OCI-LY7 (cell line): ENCODE measurements at regions not wholly inside any gene's neighbourhood (a gene's known extent, or its start where the extent isn't known, plus 50 kb on each side); places are given as distances from the start of the nearest gene placed in this dataset.

Experiments
- BruUV-seq: library from RNA; stranded (reverse); fragments of 400-500 nt; replicated peaks from 2 replicates; lab custom pipeline; 2021; lab: Mats Ljungman, UMichigan
- CTCF ChIA-PET: fragments of 300-600 bp; sonication (Branson Sonifier 250); formaldehyde crosslinking; loops from one replicate; lab custom pipeline; 2022; ENCODE audit warnings: antibody characterized with exemption; ENCODE audit not compliant: unreplicated experiment; lab: Charles Lee
- POLR2A ChIA-PET: fragments of 300-600 bp; sonication (Branson Sonifier 250); formaldehyde crosslinking; loops from one replicate; lab custom pipeline; 2022; ENCODE audit warnings: antibody characterized with exemption; lab: Charles Lee
- DNase-seq: peaks from one replicate; pipeline ENCODE4 v3.0.0-alpha.2; 2015; ENCODE audit warnings: low spot score
- H2AFZ ChIP-seq: fragments of 200-600 bp; sonication (generic), shearing (Covaris generic); 2 replicates; pipeline ENCODE4 v1.6.1; 2014; ENCODE audit warnings: mild to moderate bottlenecking, antibody characterized with exemption, low read length, moderate library complexity
- H3K27ac ChIP-seq: fragments of 200-600 bp; sonication (generic); 2 replicates; pipeline ENCODE4 v1.5.1; 2014; ENCODE audit warnings: mixed run types, low read depth, mild to moderate bottlenecking, moderate library complexity, low read length, inconsistent platforms; ENCODE audit not compliant: poor library complexity, severe bottlenecking
- H3K36me3 ChIP-seq: fragments of 200-600 bp; sonication (generic); 2 replicates; pipeline ENCODE4 v1.6.1; 2014; ENCODE audit warnings: mild to moderate bottlenecking, antibody characterized with exemption, low read length, moderate library complexity, mixed read lengths; ENCODE audit not compliant: insufficient read depth
- H3K4me1 ChIP-seq: fragments of 200-600 bp; sonication (generic); 2 replicates; pipeline ENCODE4 v1.5.1; 2014; ENCODE audit warnings: mild to moderate bottlenecking, low read length; ENCODE audit not compliant: insufficient read depth, poor library complexity, severe bottlenecking
- H3K4me2 ChIP-seq: fragments of 200-600 bp; sonication (generic); 2 replicates; pipeline ENCODE4 v1.6.1; 2014; ENCODE audit warnings: mild to moderate bottlenecking, low read length
- H3K4me3 ChIP-seq: fragments of 200-600 bp; sonication (generic); 2 replicates; pipeline ENCODE4 v1.5.1; 2014; ENCODE audit warnings: mild to moderate bottlenecking, low read depth, low read length; ENCODE audit not compliant: poor library complexity, severe bottlenecking
- H3K79me2 ChIP-seq: fragments of 200-600 bp; sonication (generic); 2 replicates; pipeline ENCODE4 v1.6.1; 2016; ENCODE audit warnings: low read depth, mild to moderate bottlenecking, low read length, moderate library complexity, mixed read lengths; ENCODE audit not compliant: insufficient read depth
- H3K9me2 ChIP-seq: fragments of 200-600 bp; sonication (generic); 2 replicates; pipeline ENCODE4 v1.6.1; 2016; ENCODE audit warnings: mild to moderate bottlenecking, low read length, mixed read lengths; ENCODE audit not compliant: insufficient read depth
- H3K9me3 ChIP-seq: fragments of 200-600 bp; sonication (generic); 2 replicates; pipeline ENCODE4 v1.6.1; 2014; ENCODE audit warnings: mild to moderate bottlenecking, mixed run types, low read length, mixed read lengths
- H4K20me1 ChIP-seq: fragments of 200-600 bp; sonication (generic); 2 replicates; pipeline ENCODE4 v1.6.1; 2014; ENCODE audit warnings: mild to moderate bottlenecking, antibody characterized with exemption, low read length, moderate library complexity, mixed read lengths; ENCODE audit not compliant: insufficient read depth
- EZH2phosphoT487 ChIP-seq: fragments of 200-600 bp; sonication (generic); IDR thresholded peaks from 2 replicates; pipeline ENCODE4 v1.6.1; 2018; ENCODE audit warnings: low read depth, borderline replicate concordance, mild to moderate bottlenecking, mixed run types, antibody characterized with exemption, low read length, moderate library complexity, mixed read lengths
- intact Hi-C: fragments of 100-400 bp; cut with micrococcal nuclease; formaldehyde crosslinking; loops from one replicate; pipeline ENCODE4 v1.10.0; 2022; ENCODE audit not compliant: unreplicated experiment
- TF ChIP-seq, protein P1 (sequence below): fragments of 200-600 bp; sonication (generic); conservative IDR thresholded peaks from 2 replicates; pipeline ENCODE4 v1.5.1; 2014; ENCODE audit warnings: mild to moderate bottlenecking, antibody characterized with exemption, low read length, moderate library complexity, mixed read lengths

DNA sequence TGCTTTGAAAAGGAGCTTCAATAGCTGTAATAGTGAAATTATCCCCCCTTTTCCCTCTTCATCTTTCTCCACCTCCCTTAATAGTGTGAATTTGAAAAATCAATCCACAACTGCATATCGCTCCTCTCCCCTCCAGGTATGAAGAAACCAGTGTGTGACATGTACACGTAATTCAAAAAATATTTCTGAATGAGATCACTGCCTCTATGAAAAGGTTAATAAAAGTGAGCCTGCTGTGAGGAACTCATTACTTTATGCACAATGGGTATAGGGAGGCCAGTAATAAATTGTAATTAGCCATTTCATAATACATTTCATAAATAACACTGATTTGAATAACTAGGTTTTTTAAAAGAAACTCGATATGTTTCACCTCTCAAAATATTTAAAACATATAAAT is 209.0 kb upstream of the KYNU start:
- CTCF ChIA-PET: no interaction called here
- no peak for TF ChIP-seq EZH2phosphoT487
- TF ChIP-seq, protein P1, sequence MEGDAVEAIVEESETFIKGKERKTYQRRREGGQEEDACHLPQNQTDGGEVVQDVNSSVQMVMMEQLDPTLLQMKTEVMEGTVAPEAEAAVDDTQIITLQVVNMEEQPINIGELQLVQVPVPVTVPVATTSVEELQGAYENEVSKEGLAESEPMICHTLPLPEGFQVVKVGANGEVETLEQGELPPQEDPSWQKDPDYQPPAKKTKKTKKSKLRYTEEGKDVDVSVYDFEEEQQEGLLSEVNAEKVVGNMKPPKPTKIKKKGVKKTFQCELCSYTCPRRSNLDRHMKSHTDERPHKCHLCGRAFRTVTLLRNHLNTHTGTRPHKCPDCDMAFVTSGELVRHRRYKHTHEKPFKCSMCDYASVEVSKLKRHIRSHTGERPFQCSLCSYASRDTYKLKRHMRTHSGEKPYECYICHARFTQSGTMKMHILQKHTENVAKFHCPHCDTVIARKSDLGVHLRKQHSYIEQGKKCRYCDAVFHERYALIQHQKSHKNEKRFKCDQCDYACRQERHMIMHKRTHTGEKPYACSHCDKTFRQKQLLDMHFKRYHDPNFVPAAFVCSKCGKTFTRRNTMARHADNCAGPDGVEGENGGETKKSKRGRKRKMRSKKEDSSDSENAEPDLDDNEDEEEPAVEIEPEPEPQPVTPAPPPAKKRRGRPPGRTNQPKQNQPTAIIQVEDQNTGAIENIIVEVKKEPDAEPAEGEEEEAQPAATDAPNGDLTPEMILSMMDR: no peak
- H2AFZ ChIP-seq: no peak overlapping the region

DNA sequence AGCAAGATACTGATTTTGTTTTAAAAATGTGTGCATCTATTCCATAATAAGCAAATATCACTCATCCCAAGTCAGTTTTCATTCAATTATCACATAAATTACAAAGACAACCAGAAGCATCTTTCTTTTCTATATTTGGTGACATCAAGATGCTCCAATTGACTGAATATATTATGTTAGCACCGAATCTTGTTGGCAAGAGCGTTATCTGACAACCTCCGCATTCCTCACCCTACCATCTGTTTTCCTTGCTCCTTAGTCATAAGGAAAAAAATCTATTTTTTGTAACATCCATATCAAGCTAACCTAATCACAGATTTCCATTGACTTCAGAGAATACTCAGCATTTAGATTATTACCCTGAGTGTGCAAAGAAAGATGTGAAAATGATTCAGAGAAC is 212.2 kb upstream of the KYNU start:
- H3K27ac ChIP-seq: no peak overlapping the region
- no peak for DNase-seq
- H3K4me3 ChIP-seq: no peak overlapping the region
- no peak overlapping the region for H3K4me2 ChIP-seq
- CTCF ChIA-PET: no interaction called here
- H3K79me2 ChIP-seq: no peaks in the 10 kb centered on the region
- BruUV-seq: no TSS peak
- H2AFZ ChIP-seq: no peak overlapping the region
- TF ChIP-seq, protein P1: no peak
- no peak for TF ChIP-seq EZH2phosphoT487
- no peaks in the 10 kb centered on the region for H4K20me1 ChIP-seq
- no peaks in the 10 kb centered on the region for H3K36me3 ChIP-seq
- intact Hi-C loops: no loop called here
- POLR2A ChIA-PET: no interaction called here
- H3K9me2 ChIP-seq: no peaks in the 10 kb centered on the region
- no peaks in the 10 kb centered on the region for H3K9me3 ChIP-seq
- H3K4me1 ChIP-seq: no peaks in the 10 kb centered on the region

More for the DNA sequence above, 209.0 kb upstream of the KYNU start:
- Histone ChIP-seq H4K20me1 (no peaks in the 10 kb centered on the region), H3K4me1 (no peaks in the 10 kb centered on the region), H3K36me3 (no peaks in the 10 kb centered on the region), H3K9me2 (no peaks in the 10 kb centered on the region), H3K4me2 (no peak overlapping the region), H3K79me2 (no peaks in the 10 kb centered on the region), H3K4me3 (no peak overlapping the region), H3K27ac (no peak overlapping the region), H3K9me3 (no peaks in the 10 kb centered on the region)
- POLR2A ChIA-PET: interaction anchor here (0.7 kb wide), 1 partner anchor 195 kb away, joined by 3 read pairs; no protein-coding TSS in a partner anchor
- BruUV-seq: no TSS peak
- intact Hi-C loops: no loop called here
- DNase-seq: no peak

DNA sequence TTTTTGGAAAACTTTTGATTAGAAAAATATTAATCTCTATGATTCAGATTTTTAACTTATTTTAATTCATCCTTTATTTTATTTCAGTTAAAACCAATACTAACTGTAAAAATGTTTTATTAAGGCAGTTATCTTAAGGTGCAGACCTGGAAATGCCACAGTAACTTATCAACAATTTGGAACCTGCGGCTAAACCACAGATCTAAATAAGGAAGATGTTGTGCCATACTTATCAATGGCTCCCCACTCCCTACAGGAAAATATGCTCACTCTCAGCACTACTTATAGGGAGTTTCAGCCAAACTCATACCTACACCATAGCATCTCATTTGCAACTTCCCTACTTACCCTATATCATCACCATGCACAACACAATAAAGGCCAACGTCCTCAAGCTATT is 226.9 kb upstream of the KYNU start:
- TF ChIP-seq EZH2phosphoT487: no peak
- TF ChIP-seq, protein P1: no peak

More for the DNA sequence above, 226.9 kb upstream of the KYNU start:
- Histone ChIP-seq H2AFZ (no peak overlapping the region), H3K27ac (no peak overlapping the region), H3K4me3 (no peak overlapping the region), H3K9me3 (no peaks in the 10 kb centered on the region), H4K20me1 (no peaks in the 10 kb centered on the region), H3K9me2 (no peaks in the 10 kb centered on the region), H3K36me3 (no peaks in the 10 kb centered on the region), H3K4me2 (no peak overlapping the region), H3K4me1 (no peaks in the 10 kb centered on the region), H3K79me2 (no peaks in the 10 kb centered on the region)
- POLR2A ChIA-PET: no interaction called here
- CTCF ChIA-PET: no interaction called here
- DNase-seq: no peak
- intact Hi-C loops: no loop called here
- no TSS peak for BruUV-seq
